COLO668 (cell line): ENCODE measurements at regions not wholly inside any gene's neighbourhood (a gene's known extent, or its start where the extent isn't known, plus 50 kb on each side); places are given as distances from the start of the nearest gene placed in this dataset.

Experiments
- DNase-seq: peaks from one replicate; lab custom pipeline; 2025; ENCODE audit not compliant: unreplicated experiment; lab: John Stamatoyannopoulos, UW

DNA sequence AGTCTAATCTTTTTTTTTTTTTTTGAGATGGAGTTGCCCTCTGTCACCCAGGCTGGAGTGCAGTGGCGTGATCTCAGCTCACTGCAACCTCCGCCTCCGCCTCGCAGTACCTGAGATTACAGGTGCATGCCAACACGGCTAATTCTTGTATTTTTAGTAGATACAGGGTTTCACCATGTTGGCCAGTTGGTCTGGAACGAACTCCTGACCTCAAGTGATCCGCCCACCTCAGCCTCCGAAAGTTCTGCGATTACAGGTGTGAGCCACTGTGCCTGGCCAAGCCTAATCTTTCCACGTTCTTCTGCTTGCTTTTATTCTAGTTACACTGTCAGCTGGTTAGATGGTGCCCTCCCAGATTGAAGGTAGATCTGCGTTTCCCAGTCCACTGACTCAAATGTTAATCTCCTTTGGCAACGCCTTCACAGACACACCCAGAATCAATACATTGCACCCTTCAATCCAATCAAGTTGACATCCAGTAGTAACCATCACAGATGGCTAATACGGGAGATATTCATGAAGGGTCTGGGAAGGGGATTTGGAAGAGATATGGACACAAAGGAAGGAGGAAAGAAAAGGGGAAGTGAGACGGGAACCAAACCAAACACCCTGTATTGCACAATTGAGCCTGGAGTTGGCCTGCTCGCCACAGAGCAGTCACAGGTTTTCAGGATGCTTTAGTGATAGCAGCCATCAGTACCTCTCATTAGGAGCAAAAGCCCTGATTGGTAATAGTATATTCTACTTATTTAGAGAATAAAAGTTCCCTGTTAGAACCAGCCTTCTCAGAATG is 229.8 kb downstream of the PIK3C3 start:
- no peak for DNase-seq

DNA sequence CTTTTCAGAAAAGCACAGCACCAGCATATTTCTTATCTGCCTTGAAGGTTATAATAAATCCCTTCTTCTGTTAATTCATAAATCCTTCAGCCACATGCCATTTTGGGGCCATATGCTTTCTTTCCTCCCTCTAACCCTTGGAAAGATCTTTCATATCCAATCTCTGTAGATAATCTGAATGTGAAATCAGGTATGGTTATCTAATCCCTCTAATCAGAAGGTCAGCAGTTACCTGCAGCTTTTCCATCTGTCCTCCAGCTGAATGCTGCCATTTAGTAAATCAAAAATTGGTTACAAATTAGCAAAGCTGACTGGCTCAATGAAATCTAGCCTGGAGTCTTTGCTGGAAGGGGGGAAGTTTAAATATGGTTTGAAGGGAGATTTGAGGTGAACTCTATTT is 230.5 kb downstream of the PIK3C3 start:
- no peak for DNase-seq

DNA sequence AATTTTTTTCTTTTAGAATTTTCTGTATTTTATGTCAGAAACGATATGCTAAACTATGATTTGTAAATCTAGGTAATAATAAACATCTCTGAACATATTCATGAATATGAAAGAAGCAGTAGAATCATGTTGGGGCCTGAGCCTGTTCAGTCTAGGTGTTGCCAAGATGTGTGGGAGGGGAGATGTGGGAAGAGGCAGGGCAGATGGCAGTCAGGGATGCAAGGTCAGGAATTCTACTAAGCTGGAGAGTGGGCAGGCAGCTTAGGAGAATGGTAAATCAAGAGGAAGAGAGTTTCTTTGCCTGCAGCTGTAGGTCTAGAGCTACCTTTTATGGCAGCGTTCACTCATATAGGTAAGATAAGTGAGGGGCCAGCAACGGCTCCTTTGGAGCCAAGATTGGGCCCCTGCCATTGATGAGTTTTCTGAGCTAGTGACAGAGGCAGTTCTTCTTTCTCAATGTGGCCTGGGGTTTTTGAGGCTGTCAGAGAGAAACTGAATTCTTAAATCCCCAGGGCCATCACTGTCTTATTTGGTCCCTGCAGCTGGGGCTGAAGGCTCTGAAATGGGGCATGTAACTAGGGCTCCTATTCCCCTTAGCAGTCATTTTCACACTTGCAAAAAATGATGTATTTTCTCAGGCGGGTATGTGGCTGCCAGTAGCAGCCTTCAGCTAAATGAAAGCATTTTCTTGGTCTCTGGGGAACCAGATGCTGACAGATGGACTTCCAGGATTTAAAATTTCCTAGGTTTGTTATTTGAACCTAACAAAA is 232.8 kb downstream of the PIK3C3 start:
- no peak for DNase-seq

DNA sequence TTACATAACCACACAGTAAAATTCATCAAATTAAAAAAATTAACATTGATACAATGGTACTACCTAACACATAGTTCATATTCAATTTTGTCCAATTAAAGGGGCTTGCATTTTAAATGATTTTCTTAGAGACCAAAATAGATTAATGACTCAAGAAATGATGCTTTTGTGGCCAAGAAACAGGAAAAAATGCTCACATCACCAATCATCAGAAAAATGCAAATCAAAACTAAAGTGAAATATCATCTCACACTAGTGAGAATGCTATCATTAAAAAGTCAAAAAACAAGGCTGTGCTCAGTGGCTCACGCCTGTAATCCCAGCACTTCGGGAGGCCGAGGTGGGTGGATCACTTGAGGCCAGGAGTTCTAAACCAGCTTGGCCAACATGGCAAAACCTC is 235.6 kb downstream of the PIK3C3 start:
- no peak for DNase-seq

DNA sequence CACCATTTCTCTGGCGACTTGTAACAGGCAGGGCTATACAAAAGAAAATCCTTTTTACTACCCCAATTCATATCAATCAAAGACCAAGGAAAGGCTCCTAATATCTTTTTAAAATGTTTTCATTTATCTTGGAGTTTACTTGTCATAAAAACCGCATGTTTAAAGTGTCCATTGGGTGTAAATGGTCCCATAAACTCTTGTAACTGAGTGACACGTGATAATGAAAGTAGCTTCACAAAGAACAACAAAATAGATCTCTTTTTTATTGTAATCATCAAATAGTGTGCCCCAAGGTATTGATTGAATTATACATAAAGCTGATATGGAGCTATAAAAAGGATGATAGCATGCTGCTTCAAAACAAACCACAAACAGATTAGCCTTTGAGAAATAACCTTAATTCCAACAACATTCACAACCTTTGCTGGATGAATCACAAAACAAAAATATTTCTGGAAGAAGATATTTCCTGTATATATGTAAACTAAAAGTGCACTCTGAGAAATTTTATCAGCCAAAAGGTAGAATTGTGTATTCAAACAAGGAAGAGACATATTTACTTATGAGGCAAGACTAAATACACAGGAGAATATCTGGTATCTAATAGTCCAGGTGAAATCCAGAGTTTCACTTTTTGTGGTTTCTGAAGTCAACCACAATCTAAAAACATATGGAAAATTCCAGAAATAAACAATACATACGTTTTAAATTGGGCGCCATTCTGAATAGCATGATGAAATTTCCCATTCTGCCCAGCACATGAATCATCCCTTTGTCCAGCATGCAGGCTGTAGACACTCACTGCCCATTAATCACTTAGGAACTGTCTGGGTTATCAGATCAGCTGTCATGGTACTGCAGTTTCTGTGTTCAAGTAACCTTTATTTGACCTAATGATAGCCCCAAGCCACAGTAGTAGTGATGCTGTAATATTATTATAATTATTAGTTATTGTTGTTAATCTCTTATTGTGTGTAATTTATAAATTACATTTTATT is 237.5 kb downstream of the PIK3C3 start:
- DNase-seq = peak; percentile 20

DNA sequence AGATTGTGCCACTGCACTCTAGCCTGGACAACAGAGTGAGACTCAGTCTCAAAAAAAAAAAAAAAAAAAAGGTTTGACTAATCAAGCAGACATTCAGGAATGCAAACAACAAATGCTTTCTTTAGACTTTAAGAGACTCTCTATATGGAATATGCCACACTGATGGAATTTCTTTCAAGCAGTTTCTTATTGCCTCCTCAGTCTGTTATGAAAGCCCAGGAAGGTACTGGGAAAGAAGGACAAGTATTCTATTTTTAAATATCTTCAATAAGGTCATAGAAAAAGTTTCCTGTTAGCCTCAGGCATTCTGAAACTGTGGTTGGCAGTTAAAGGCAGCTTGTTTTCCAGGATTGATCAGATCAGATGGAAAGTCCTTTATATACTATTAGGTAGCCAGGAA is 241.6 kb downstream of the PIK3C3 start:
- no peak for DNase-seq

DNA sequence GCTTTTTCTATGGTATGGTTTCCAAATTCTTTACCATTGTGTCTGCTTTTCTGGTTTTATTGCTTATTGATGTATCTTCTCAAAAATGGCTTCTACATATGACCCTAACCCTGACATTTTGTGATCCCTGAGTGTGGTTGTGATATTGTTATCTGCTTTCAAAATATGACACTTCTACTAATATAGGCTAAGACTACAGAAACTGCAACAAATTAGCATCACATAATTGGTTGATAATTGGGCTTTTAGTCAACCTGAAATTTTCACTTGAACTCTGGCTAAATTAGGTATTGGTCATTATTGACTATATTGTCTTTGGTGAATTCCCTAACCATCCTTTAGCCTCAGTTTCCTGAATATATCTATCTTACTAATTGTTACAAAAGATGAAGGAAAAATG is 246.1 kb downstream of the PIK3C3 start:
- no peak for DNase-seq

DNA sequence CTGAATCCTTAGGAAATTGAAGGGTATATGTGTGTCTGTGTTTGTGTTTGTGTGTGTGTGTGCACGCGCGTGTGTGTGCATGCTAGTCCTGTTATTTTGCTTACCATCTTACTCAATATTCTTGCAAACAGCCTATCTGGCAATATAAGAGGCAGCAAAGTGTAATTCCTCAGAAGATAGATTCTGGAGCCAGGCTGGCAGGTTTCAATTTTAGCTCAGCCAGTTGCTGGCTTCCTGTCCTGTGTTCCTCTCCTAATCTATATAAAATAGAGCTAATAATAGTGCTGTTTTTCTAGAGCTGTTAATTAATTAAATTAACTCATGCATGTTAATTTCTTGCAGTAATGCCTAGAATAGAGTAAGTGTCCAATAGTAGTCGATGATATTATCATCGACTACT is 256.2 kb downstream of the PIK3C3 start:
- DNase-seq = no peak

DNA sequence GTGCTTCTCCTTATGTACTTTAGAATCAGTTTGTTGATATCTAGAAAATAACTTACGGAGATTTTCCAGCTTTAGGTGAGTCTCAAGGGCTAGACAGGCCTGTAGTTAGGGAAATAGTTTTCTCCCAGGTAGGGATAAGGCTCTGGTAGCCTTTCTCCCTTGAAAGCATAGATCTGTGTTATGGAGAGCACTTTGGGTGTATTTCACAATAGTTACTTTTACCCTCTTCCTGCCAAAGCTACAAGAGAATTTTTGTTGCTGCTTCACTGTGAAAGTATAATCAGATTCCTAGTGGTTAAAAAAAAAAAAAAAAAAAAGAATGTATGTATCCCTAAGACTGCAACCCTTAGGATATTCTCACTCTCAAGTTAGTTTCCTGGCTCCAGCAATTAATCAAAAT is 267.5 kb downstream of the PIK3C3 start:
- DNase-seq = no peak

DNA sequence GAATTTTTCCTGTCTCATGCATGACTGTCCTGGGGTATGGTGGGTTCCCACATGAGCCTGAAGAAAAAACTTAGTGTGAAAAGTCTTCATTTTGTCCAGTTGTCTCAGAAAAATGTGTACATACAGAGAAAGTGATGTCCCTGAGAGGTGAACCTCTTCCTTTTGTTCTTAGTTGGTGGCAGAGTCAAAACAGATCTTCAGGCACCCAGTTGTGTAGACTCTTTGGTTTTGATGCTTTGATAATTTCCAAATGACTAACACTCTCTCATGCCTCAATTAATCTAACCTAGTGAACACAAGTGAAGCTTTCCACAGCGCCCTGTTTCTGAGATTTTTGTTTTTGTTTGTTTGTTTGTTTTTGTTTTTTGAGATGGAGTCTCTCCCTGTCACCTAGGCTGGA is 273.5 kb downstream of the PIK3C3 start:
- no peak for DNase-seq

DNA sequence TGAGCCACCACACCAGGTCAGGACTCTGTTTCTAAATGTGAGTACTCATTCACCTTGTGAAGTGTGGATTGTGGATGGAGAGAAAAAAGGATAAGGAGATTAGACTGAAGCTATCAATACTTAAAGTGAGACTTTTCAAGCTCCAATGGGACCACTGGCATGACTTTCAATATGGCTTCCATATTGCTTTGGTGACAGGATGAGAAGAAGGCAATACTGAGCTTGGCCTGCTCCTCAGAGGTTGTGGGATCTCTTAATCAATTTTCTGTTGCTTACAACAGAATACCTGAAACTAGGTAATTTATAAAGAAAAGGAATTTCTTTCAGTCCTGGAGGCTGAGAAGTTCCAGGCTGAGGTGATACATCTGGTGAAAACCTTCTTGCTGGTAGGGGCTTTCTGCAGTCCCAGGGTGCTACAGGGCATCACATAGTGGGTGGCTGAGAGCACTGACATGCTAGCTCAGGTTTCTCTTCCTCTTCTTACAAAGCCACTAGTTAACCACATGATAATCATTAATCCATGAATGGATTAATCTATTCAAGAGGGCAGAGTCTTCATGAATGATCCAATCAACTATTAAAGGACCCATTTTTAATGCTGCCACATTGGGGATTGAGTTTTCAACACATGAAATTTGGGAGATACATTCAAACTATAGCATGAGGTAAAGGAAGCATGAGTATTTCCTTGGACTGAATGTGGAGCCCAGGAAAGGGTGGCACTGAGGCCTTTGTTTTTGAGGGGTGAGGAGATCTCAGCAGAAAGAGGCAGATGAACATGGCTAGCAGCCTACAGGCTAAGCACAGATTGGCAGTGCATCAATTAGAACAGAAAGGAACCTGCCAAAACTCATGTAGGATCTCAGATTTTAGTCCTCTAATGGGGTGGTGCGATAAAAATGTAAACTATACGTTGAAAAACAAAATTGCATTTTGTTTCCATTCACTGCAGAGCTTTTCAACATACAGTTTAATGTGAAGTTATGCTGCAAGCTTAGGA is 274.5 kb downstream of the PIK3C3 start:
- no peak for DNase-seq

DNA sequence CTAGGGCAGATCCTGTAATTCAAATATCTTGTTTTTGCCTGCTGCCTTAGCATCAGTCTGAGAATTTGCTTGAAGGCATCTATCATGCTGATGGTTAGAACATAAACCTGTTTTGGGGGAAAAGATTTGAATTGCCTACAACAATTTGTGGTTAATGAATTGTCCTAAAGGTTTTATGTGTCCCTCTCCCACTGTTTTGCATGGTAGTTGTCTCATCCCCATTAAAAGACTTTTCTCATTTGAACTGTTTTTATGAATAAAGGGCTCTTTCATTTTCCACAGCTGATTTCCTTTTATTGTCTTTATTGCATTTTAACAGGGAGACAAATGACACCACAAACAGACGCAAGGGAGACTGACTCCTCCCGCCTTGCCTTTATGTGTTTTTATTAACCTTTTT is 275.6 kb downstream of the PIK3C3 start:
- no peak for DNase-seq

DNA sequence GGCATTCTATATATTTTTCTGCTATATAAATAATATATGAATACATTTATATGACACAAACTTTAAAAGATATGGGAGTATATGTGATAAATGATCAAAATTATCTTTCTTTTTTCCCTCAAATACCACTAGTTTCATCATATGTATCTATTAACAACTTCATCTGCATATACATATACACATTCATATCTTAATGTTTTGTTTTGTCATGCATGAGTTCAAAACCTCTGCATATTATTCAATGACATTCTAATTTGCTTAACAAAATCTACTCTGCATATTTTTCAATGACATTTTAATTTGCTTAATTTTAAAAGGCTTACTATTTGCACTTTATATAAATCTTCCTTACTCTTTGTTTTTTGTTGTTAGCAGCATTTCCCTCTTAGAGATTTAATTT is 276.2 kb downstream of the PIK3C3 start:
- DNase-seq = no peak

DNA sequence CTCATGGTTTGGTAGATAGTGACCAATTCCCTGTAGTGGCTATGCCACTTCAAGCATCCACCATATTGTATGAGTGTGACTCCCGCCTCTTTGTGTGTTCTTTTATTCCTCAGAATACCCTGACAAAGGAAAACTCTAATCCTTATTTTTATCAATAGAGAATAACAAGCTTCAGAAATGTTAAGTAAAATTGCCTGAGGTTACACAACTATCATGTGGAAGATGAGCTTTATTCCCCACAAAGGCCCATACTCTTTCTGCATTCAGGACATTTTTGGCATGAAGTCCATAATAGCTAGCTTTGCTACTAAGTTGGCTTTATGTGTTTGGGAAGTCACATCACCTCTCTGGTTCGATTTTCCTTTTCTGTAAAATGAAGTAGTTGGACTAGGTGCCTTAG is 276.8 kb downstream of the PIK3C3 start:
- DNase-seq = no peak

DNA sequence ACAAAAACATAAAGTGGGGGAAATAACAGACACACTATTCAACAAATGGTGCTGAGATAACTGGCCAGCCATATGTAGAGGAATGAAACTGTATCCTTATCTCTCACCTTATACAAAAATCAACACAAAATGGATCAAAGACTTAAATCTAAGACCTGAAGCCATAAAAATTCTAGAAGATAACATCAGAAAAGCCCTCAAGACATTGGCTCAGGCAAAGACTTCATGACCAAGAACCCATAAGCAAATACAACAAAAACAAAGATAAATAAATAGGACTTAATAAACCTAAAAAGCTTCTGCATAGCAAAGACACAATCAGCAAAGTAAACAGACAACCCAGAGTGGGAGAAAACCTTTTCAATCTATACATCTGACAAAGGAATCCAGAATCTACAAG is 278.9 kb downstream of the PIK3C3 start:
- no peak for DNase-seq

DNA sequence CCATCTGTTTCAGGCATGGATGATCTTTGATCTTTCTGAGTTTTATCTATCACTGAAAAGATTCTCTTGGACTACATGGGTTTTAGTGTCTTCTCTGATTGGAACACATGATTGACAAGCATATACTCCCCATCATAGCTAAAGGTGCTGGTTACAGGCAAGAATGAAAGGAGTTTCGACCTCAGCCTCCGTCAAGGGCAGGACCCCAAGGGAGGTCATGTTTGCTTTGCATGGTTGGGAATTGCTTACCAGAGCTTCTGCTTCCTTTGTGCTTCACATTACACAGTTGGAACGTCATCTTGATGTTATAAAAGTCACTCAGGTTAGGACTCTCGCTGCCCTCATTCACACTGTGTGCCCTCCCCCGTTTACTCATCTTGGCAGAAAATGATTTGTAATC is 287.7 kb downstream of the PIK3C3 start:
- no peak for DNase-seq

DNA sequence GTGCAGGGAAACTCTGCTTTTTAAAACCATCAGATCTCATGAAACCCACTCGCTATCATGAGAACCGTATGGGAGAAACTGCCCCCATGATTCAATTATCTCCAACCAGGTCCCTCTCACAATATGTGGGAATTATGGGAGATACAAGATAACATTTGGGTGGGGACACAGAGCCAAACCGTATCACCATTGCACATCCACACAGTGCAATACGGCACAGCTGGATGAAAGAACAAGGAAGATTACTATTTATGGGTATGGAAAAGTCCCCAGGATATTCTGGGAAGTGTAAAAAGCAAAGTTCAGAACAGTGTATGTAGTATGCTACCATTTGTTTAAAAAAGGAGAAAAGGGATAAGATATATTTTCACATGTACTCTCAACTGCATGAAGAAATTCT is 290.1 kb downstream of the PIK3C3 start:
- DNase-seq = no peak

DNA sequence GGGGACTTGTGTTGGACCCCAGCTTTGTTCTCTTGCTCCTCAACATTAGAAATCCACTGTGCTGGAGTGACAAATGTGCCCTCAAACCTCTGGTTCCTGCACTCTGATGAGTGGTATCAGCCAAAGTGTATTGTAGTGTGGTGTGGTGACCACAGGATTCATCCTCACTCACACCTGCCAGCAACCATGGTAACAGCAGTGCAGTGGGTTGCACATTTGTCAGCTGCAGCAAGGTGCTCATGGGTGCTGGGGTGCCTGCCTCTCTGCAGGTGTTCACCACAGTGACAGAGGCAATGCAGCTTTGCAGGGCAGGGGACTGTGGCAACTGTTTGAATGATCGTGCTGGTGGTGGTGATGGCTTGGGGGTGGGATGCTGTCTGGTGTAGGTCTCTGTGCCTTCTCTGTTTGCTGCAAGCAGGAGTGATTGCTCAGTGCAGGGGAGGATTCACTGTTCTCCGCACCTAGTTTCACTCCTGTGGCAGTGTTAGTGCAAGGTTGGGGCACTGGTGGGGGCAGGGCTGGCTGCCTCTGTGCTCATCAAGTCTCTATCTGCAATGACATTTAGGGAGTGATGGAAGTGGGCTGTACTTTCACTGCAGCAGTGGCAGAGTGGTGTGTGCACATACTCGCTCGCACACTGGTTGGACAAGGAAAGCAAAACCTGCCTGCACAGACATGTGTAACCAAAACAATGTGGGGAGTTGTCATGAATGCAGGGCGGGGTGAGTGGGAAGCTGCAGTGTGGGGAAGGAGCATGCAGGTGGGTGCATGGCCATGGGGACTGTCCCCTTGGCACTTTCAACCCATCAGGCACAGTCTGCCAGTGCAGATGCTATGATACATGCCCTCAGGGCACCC is 301.1 kb downstream of the PIK3C3 start:
- peak; percentile 32 for DNase-seq

DNA sequence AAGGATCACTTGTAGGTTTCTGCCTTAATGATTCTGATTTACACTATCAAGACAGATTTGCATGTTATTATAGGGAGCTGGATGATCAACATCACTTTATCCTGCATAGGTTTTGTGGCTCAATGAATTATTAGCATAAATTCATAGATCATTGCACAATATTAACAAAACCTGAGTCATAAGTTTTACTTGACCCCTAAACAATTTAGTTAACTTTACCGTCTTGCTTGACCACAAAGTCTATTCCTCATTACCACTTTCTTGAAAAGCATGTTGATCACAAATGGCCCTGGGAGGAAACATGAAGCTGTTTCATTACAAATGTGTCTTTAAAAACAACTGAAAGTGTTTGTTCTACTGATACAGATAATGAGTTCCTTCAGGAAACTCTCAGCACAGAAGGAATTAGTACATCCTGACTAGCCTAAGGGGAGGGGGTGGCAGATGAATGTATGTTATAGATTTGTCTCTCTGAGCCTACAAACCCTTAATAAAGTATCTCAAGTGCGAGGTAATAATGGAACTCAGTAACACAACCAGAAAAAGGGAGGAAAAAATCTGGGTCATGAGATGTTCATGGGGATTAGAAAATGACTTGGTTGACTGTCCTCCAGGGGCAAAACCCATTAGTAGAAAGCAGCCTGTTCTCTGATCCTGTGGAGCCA is 303.4 kb downstream of the PIK3C3 start:
- DNase-seq = no peak
